ENCODE measurements at regions not wholly inside any gene's neighbourhood (a gene's known extent, or its start where the extent isn't known, plus 50 kb on each side); places are given as distances from the start of the nearest gene placed in this dataset.
A peak's percentile ranks its signal among the peaks of the same experiment; 100 is the strongest.

DNA sequence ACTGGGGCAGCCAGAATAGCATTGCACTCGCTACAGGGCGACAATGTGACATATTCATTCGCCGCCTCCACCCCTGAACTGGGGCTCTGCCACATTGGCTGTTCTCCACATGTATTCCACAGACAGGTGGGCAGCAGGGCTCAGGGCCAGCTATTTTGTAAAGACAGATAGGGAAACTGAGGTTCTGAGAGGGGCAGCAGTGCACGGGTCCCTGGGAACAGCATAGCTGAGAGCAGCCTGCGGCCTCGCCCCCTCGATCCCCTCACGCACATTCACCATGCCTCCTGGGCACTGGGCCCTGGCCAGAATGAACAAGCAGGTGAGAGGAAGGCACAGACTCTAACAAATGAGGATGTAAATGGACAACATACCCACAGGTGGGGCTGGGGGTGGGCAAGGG is 75.0 kb upstream of the SPATA12 start:
- no peak for DNase-seq (ENCODE audit: low spot score)

DNA sequence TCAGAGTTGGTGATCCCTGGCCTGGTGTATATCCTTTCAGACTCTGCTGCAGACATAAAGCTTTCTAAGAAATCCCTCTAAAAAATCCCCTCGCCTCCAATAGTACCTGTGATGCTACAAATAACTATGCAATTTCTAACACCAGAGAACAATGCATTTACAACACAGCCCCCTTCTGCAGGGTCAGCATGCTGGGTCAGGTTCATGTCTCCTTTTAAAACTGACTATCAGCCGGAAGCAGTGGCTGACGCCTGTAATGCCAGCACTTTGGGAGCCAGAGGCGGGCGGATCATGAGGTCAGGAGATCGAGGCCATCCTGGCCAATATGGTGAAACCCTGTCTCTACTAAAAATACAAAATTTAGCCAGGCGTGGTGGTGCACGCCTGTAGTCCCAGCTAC is 77.0 kb upstream of the SPATA12 start:
- DNase-seq (ENCODE audit: low spot score) = no peak

DNA sequence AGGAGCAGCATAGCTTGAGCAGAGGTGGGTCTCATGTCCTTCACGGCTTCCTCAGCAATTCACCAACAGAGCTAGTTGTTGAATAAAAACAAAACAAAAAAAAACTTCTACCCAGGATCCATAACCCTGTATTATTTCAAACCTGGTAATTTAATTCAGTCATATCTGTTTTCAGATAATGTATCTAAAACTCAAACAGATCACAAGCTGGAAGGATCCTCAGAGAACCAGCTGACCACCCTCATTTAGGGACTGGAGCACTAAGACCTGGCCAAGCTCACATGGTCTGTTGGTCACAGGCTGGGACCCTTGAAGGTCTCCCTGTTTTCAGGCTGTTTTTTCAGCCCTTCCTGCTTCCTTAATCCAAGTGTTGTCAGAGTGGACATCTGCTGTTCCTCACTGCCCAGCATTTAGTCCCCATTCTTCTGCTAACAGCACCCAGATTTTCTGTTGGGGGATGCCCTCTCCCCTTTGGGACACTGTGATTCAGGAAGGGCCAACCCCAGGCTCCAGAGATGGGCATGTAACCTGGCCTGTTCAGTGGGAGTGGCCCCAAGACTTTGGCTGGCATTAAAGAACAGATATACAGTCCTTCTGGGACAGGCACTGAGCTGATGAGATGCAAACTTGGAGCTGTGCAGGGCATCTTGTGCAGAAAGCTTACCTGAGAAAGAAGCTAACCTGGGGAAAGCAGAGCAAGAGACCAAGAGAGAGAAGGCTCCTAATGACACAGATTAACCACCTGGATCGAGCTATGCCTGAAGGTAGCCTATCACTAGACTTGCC is 78.8 kb upstream of the SPATA12 start:
- DNase-seq (ENCODE audit: low spot score) = no peak

DNA sequence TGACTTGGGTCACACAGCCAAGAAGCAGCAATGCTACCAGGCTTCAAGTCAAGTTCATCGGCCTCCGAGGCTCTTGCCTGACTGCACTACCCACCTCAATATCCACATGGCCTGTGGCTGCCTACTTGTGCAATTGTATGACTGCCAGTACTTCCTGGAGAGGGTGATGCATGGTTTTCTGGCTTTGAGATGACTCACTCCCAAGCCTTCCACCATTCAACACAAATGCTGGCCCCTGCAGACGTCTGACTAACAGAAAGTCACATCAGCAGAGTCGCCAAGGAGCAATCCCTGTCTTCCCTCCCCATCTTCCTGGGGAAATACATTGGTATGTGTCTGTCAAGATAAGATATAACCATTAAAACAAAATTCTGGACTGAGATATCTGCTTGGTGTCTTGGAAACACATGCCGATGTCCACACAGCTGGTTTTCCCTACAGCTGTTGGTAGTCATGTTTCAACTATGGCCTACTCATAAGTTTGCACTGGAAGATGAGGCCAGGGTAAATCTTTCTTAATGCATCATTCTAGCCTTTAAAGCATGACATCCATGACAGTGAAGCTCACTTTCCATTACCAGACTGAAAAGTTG is 79.6 kb upstream of the SPATA12 start:
- DNase-seq (ENCODE audit: low spot score) = peak; percentile 80

DNA sequence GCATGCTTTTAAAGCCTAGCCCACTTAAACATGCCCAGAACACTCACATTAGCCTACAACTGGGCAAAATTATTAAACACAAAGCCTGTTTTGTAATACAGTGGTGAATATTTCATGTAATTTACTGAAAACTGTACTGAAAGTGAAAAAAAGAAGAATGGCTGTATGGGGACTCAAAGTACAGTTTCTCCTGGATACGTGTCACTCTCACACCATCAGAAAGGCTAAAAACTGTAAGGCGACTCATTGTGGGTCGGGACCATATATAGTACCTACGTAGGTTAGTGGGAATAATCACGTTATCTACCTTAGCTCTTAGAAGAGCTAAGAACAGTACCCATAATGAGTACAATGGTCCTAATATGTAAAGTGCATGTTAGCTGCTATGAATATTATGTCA is 80.2 kb upstream of the SPATA12 start:
- DNase-seq (ENCODE audit: low spot score) = no peak

DNA sequence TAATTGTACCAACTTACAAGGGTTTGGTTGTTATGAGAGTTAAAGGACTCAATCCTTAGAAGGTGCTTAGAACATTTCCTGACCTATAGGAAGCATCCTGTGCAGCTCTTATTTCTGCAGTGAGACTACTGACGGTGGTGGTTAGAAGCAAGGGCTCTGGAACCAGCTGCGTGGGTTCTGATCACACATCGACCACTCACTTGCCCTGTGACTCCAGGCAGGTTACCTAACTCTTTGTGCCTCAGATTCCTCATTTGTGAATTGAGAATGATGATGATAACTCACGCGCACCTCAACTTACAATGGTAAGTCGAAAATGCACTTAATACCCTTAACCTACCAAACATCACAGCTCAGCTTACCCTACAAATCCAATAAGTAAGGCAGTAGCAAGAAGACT is 80.7 kb upstream of the SPATA12 start:
- DNase-seq (ENCODE audit: low spot score) = no peak

DNA sequence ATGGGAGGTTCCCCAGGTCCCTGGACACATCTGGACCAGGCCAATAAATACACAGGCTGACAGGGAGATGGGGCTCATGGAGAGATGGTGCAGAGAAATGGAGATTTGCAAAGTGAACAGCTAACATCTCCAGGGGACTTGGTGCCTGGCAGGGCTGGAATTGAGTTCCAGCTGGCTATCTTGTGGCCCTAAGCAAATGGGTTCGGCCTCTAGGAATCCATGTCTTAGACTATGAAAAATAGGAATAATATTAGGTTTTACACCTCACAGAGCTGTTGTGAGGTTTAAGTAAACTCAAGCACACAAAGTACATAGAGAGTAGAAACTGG is 82.9 kb upstream of the SPATA12 start:
- DNase-seq (ENCODE audit: low spot score) = no peak

DNA sequence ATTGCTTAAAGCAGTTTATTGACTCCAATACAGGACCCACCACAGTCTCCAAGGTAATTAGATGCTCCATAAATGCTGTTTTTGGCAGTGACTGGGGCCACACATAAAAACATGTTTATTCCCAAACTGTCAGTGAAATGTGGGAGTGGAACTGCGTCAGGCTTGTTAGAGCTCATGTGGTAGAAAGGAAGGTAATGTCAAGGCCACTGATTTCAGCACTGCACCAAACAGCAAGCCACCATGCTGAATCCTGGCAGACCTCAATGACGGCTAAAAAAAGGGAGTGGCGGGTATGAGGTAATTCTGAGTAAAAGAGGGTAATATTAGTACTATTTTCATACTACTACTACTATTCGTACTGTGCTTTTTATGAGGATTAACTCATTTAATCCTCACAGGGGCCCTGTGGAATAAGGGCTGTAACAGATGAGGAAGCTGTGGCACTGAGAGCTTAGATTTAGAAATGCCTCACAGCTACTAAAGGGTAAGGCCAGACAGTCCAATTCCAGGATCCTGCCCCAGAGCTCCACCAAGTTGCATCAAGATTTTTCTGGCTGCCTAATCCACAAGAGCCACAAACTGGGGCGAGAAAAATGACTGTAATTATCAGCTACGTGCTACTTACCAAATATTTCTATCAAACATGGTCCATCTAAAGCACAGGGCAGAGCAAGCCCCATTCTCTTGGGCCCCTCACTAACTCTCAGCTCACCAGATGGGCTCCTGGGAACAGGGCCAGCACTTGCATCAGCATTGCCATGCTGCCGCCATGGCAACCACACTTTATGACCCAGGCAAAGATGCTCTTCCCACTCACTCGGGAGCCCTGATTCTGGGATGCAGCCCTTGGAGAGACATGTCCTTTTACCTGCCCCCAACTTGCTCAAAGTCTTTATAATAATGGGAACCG is 83.6 kb upstream of the SPATA12 start:
- DNase-seq (ENCODE audit: low spot score) = peak; percentile 30

DNA sequence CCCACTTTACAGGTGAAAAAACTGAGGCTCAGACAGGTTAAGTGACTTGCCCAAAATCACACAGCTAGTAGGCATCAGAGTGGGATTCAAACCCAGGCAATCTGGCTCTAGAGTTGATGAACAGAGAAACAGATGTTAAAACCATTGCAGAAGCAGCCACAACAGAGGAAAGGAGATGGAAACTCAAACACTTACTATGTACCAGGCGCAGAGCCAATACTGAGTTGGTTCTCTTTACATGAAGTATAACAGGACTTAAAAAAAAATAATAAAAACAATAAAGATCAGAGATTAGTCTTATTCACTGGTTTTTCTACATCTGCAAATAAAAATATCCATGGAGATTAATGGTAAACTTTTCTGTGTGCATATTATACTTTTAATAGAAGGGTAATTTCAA is 84.9 kb upstream of the SPATA12 start:
- no peak for DNase-seq (ENCODE audit: low spot score)

DNA sequence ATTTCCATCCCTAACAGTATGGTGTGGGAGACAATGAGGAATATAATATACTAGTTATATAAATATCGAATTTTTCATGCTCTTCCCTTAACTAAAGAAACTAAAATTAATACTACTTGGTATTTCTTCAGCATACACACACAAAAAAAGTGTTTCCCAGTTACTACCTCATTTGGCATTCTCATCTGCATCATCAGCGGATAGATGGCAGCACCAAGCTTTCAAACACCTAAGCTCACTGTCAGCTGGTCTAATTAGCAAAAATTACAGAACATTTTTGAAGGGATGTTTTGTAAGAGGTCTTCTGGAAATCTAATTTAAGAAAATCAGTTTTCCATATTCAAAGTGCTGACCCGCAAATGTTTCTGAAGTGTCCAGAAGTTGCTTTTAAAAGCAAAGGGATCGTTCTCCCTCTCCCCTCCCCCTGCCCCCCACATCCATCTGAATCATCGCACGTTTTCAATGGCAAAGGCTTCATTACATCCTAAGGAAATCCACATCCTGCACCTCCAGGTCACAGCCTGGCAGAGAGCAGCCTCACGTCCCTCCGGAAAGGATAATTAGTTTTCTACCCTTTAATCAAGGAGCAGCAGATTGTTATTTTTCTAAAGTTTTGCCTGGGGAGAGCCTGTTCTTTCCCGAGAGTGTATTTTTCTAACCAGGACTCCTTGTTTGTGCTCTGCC is 86.1 kb upstream of the SPATA12 start:
- DNase-seq (ENCODE audit: low spot score) = no peak

DNA sequence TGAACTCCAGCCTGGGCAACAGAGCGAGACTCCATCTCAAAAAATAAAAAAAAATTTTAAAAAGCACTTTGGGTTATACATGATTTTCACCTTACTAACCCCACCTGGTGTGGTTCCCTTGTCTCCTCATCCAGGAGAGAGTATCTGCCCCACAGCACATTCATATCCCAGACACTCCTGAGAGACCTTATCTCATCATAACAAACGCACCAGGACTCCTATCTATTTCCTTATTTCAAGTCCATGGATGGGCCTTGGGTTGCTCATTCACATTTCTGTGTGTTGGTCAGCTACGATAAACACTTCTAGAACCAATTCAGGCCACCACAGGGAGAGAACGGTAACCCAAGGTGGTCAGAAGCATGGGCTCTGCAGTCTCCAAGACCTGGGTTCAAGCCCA is 88.6 kb upstream of the SPATA12 start:
- no peak for DNase-seq (ENCODE audit: low spot score)

DNA sequence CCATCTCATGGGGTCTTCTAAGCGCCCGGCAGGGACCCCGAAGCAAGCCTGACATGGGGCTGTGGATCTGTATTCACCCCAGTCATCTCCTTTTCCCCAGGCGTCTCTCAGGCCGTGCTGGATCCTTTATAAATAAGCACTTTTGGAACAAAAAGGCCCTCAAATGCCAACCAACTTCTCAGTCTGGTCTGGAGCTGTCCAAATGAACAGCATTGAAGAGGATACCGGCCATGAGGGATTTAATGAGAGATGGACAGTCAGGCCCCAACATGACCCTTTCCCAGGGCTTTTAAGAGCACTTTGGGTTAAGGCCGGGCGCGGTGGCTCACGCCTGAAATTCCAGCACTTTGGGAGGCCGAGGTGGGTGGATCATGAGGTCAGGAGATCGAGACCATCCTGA is 89.2 kb upstream of the SPATA12 start:
- DNase-seq (ENCODE audit: low spot score) = no peak

DNA sequence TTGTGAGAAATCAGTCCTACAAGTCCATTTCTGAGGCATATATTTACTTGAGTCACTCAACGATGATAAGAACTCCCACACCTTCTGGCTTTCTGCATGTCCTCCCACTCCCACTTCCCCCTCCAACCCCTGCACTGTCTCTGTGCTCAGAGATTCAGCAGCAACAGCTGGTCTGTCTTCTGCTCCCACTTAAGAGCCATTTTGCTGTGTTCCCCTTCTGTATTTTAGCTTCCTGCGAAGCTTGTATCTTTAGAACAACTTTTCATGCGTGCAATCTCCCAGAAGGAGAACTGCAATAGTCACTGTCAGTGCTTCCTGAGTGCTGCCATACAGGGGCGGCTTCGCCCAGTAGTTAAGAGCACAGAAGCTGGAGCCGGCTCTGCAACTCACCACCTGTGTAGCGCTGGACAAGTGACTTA is 90.0 kb upstream of the SPATA12 start:
- DNase-seq (ENCODE audit: low spot score) = no peak

DNA sequence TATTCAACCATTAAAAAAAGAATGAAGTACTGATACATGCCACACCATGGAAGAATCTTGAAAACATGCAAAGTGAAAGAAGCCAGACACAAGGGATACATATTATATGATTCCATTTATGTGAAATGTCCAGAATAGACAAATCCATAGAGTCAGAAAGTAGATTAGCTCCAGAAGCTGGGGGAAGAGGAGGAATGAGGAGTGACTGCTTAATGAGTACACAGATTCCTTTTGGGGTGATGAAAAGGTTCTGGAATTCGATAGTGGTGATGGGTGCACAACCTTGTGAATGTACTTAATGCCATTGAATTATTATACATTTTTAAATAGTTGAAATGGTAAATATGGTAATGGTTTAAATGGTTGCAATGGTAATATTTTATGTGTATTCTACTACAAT is 90.6 kb upstream of the SPATA12 start:
- no peak for DNase-seq (ENCODE audit: low spot score)

DNA sequence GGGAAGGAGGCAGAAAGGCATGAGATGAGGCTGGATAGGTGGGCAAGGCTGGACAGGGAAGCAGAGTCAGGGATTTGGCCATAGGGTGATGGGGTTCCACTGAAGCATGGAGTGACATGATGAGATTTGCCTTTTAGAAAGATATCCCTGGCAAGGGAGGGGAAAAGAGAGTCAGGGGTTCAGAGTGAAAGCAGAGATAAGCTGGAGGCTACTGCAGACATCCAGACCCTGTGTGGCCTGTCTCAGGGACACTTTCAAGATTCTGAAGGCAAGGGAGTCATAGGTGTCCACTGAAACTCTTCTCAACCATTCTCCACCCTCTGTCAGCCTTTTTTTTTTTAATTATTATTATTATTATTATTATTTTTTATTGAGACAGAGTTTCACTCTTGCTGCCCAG is 94.0 kb upstream of the SPATA12 start:
- no peak for DNase-seq (ENCODE audit: low spot score)

DNA sequence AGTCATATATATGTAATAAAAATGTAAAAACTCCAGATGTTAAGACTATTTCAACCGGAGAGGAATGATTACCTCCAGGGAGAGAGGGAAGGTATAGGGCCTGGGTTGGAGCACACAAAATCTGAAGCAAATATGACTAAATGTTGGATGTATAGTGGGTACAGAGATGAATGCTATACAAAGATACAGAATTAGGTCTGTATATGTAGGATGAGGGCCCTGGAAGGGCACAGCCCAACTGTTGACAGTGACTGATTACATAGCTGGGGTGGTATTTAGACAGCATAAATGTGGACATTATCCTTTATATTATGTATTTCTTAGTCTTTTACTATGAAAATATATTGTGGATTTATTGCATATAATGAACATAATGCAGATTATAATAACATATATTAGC is 94.4 kb upstream of the SPATA12 start:
- no peak for DNase-seq (ENCODE audit: low spot score)

DNA sequence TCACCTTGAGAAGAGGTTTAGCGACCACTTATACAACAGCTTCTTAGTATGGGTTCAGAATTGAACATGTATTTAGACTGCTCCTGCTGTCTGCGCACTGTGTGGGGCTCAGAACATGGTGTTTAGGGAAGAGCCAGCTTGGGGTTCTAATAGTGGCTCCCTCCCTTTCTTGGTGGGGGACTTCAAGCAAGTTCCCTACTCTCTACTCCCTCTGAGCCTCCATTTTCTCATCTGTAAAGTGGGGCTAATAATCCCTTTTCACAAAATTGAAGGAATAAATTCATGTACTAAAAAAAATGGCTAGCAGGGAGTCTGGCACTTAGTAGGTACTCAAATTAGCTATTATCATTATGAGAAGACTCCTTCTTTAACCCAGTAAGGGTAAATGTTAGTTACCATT is 97.5 kb upstream of the SPATA12 start:
- no peak for DNase-seq (ENCODE audit: low spot score)

DNA sequence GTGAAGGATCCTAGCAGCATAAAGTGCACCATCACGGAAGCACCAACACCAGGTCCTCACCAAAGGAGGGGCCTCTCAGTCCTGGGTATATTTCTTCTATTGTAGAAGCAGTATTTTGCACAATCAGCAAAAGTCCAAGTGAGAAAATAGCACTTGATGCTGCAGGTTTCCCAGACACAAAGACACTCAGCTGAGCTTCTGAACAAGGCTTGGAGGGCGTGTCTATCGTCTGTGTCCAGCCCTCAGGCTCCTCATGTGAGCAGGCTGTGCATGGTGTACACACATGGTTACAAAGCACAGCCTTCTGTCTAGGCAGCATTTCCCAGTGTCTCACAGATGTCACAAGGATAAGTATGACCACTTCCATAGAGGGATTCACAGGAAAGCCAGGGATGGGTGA is 98.3 kb upstream of the SPATA12 start:
- DNase-seq (ENCODE audit: low spot score) = no peak

DNA sequence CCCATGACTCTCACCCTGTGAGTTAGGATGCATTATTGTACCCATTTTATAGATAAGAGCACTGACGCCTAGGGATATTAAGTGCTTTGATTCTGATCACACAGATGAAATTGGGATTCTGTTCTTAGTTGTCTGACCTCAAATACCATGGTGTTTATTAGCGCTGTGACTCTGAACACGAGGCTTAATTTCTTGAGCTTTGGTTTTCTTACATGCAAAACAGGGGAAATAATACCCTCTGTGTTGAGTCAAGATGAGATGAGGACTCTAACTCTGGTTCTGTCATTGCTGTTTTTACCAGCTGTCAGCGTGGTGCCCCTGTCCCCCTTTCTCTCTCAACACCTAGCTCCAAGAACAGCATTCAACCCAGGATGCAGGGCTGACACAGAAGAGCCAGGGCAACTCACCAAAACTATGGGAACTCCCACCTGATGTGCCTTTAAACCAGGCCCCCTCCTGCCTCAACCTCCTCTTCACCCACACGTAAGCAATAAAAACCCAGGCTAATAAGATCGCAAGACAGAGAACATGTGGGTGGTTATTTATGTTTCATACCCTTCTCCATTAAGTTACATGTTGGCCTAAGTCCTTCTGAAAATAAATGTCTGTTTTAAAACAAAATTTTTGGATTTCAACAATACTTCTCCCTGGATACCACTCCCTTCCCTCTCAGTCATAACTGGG is 100.1 kb upstream of the SPATA12 start:
- DNase-seq (ENCODE audit: low spot score) = no peak

DNA sequence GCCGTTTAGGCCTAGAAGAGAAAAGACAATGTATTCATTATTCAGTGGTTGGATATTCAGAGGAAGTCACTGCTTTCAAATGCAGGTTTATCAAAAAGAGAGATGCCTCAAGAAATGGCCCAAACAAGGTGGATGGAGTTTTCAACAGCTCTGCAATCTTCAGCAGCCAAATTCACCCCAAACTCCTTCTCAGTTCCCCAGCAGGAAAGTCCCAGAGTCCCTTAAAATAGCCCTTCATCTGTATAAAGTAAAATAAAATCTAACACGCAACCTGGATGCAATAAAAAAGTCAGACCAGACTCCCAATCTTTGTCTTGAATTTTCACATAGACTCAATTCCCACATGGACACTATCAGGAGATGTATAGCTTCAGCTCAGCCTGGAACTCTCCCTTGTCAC is 101.6 kb upstream of the SPATA12 start:
- DNase-seq (ENCODE audit: low spot score) = no peak

DNA sequence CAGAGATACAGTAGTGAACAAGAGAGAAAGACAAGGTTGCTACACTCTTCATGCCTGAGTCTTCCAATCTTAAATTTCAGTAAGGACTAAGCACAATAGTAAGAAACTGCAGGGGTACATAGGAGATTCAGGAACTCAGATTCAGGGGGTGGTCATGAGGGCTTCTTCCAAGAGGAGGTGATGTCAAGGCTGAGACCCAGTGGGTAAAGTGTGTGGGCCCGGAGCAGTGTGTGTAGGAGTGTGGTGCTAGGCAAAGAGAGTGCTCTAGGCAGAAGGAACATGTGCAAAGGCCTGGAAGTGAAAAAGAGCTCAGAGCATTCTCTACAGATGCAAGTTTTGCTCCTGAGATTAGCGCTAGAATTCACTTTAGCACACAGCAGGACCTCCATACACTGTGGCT is 102.9 kb upstream of the SPATA12 start:
- no peak for DNase-seq (ENCODE audit: low spot score)

DNA sequence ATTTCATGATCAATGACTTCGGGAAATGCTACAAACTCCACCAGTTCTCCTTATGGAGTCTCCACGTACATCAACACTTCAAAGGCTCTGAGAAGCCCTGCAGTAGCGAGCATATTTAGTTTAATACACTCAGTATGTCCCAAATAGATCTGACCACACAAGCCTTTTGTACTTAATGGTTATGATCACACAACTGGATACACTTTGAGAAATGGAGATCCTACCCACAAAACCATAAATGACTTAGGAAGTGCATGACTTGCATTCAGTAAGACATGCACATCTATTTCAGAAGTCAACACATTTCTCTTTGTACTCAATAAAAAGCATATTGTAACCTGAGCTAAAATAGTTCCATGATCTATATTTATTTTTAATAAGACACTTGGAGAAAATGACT is 103.6 kb upstream of the SPATA12 start:
- DNase-seq (ENCODE audit: low spot score) = no peak

Data from GM03348 (cell line).